ENCODE measurements at regions not wholly inside any gene's neighbourhood (a gene's known extent, or its start where the extent isn't known, plus 50 kb on each side); places are given as distances from the start of the nearest gene placed in this dataset.

DNA sequence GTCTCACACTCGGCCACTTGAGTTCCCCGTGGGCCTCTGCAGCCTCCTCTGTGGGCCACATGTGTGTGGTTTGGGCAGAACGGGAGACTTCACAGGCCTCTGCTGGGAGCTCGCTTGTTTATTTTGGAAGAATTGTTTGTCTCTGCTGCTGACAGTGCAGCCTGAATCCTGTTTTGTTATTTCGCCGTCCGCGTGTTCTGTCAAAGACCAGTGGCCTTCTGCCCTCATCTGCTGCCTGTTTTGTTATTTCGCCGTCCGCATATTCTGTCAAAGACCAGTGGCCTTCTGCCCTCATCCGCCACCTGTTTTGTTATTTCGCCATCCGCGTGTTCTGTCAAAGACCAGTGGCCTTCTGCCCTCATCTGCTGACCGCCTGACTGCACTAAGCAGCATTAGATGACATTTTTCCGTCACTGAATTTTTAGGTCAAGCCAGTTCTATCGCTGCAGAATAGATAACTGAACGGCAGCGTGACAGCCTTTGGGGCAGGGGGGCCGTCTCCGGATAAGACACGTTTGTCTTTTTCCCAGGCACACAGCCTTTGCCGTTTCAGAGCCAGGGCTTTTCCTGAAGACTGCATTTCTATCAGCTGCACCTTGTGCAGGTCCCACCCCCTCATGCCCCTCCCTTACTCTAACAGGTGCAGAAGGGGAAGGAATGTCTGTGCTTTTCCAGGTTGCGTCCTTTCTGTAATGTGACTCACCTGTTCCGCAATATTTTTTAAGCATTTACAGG is 158.5 kb upstream of the AFDN start:
- no peak for TF ChIP-seq POLR2A (IDR thresholded peaks at IDR 0.05)
- TF ChIP-seq, protein P1, sequence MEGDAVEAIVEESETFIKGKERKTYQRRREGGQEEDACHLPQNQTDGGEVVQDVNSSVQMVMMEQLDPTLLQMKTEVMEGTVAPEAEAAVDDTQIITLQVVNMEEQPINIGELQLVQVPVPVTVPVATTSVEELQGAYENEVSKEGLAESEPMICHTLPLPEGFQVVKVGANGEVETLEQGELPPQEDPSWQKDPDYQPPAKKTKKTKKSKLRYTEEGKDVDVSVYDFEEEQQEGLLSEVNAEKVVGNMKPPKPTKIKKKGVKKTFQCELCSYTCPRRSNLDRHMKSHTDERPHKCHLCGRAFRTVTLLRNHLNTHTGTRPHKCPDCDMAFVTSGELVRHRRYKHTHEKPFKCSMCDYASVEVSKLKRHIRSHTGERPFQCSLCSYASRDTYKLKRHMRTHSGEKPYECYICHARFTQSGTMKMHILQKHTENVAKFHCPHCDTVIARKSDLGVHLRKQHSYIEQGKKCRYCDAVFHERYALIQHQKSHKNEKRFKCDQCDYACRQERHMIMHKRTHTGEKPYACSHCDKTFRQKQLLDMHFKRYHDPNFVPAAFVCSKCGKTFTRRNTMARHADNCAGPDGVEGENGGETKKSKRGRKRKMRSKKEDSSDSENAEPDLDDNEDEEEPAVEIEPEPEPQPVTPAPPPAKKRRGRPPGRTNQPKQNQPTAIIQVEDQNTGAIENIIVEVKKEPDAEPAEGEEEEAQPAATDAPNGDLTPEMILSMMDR (IDR thresholded peaks at IDR 0.05): no peak
